ENCODE measurements at regions not wholly inside any gene's neighbourhood (a gene's known extent, or its start where the extent isn't known, plus 50 kb on each side); places are given as distances from the start of the nearest gene placed in this dataset.

GRCh38 chr4:77431546-77431945 is 174.1 kb upstream of the CXCL13 start:
- Mint-ChIP-seq H3K27ac (no peak overlapping the region), H3K9me3 (no peaks in the 10 kb centered on the region), H3K4me3 (no peak overlapping the region), H3K4me1 (peaks cover 0 to 5% of the 10 kb centered on the region in 2 donors), H3K36me3 (no peaks in the 10 kb centered on the region), H3K27me3 (ENCODE audit: low read depth in 2 of 2) (peaks cover 2 to 7% of the 10 kb centered on the region in 2 donors)
- Histone ChIP-seq H3K4me3 (ENCODE audit: low read length) (no peak overlapping the region), H3K27ac (ENCODE audit: low read length) (no peak overlapping the region), H3K36me3 (ENCODE audit: control insufficient read depth, insufficient read depth, low read length) (no peaks in the 10 kb centered on the region), H3K27me3 (ENCODE audit: control insufficient read depth, insufficient read depth, low read length) (no peaks in the 10 kb centered on the region), H3K9me3 (ENCODE audit: control insufficient read depth, insufficient read depth, low read length) (no peaks in the 10 kb centered on the region), H3K4me1 (ENCODE audit: control insufficient read depth, insufficient read depth, low read length) (no peaks in the 10 kb centered on the region)
- intact Hi-C loops (cut with micrococcal nuclease) = loop anchor here (5.0 kb wide), 1 partner anchor 189 kb away; no protein-coding TSS in a partner anchor
- no peak for TF ChIP-seq CTCF (IDR thresholded peaks at IDR 0.05)
- DNase-seq (no peak), ATAC-seq (no peak)
- WGBS (ENCODE audit: insufficient coverage) = 100% methylated on average over 1 of the region's 1 CpG

GRCh38 chr4:77432717-77433417 is 172.8 kb upstream of the CXCL13 start:
- intact Hi-C loops (cut with micrococcal nuclease) = loop anchor here (5.0 kb wide), 1 partner anchor 191 kb away; no protein-coding TSS in a partner anchor
- Histone ChIP-seq H3K27ac (ENCODE audit: low read length) (no peak overlapping the region), H3K27me3 (ENCODE audit: control insufficient read depth, insufficient read depth, low read length) (no peaks in the 10 kb centered on the region), H3K9me3 (ENCODE audit: control insufficient read depth, insufficient read depth, low read length) (no peaks in the 10 kb centered on the region), H3K4me1 (ENCODE audit: control insufficient read depth, insufficient read depth, low read length) (no peaks in the 10 kb centered on the region), H3K36me3 (ENCODE audit: control insufficient read depth, insufficient read depth, low read length) (no peaks in the 10 kb centered on the region), H3K4me3 (ENCODE audit: low read length) (no peak overlapping the region)
- no peak overlapping the region for H3K4me3 Mint-ChIP-seq
- H3K27ac Mint-ChIP-seq = no peak overlapping the region
- peaks cover 0 to 2% of the 10 kb centered on the region in 2 donors for H3K27me3 Mint-ChIP-seq (ENCODE audit: low read depth in 2 of 2)
- peaks cover 0 to 5% of the 10 kb centered on the region in 2 donors for H3K4me1 Mint-ChIP-seq
- no peaks in the 10 kb centered on the region for H3K36me3 Mint-ChIP-seq
- no peak for TF ChIP-seq CTCF (IDR thresholded peaks at IDR 0.05)
- no peak for DNase-seq
- no peak for ATAC-seq
- WGBS (ENCODE audit: insufficient coverage) = 73% methylated on average over 3 of the region's 3 CpGs
- no peaks in the 10 kb centered on the region for H3K9me3 Mint-ChIP-seq

- TF ChIP-seq CTCF (IDR thresholded peaks at IDR 0.05) = peak; percentile 31
- Histone ChIP-seq H3K4me3 (ENCODE audit: low read length) (no peak overlapping the region), H3K36me3 (ENCODE audit: control insufficient read depth, insufficient read depth, low read length) (no peaks in the 10 kb centered on the region), H3K4me1 (ENCODE audit: control insufficient read depth, insufficient read depth, low read length) (no peaks in the 10 kb centered on the region), H3K27ac (ENCODE audit: low read length) (no peak overlapping the region), H3K27me3 (ENCODE audit: control insufficient read depth, insufficient read depth, low read length) (no peaks in the 10 kb centered on the region), H3K9me3 (ENCODE audit: control insufficient read depth, insufficient read depth, low read length) (no peaks in the 10 kb centered on the region)
- DNase-seq = peak in 1 of 2 donors; percentile 63
- peaks cover 0 to 5% of the 10 kb centered on the region in 2 donors for H3K4me1 Mint-ChIP-seq
- H3K4me3 Mint-ChIP-seq = no peak overlapping the region
- H3K27ac Mint-ChIP-seq = no peak overlapping the region
- 0% methylated on average over 2 of the region's 2 CpGs for WGBS (ENCODE audit: insufficient coverage)
- H3K9me3 Mint-ChIP-seq = peaks cover 0 to 2% of the 10 kb centered on the region in 2 donors
- H3K27me3 Mint-ChIP-seq (ENCODE audit: low read depth in 2 of 2) = peaks cover 0 to 2% of the 10 kb centered on the region in 2 donors
- intact Hi-C loops (cut with micrococcal nuclease) = loop anchor here (5.0 kb wide), 1 partner anchor 191 kb away; no protein-coding TSS in a partner anchor
- ATAC-seq = peak in 2 of 3 donors; percentile 61 to 79
- H3K36me3 Mint-ChIP-seq = no peaks in the 10 kb centered on the region
These were observed 172.2 kb upstream of the CXCL13 start for GRCh38 chr4:77433418-77433733.

Measured in natural killer cell (primary cell).